Breast epithelium (tissue), 3 donors: ENCODE measurements at regions not wholly inside any gene's neighbourhood (a gene's known extent, or its start where the extent isn't known, plus 50 kb on each side); places are given as distances from the start of the nearest gene placed in this dataset.

Source experiments
- POLR2AphosphoS5 ChIP-seq, 3 donors: sonication (generic); formaldehyde crosslinking; IDR thresholded peaks; one replicate each; pipeline ENCODE4 v1.6.1; 2017; ENCODE audit warnings: antibody characterized with exemption in 3 of 3
- TF ChIP-seq, protein P1 (sequence below), 3 donors: fragments of 450-650 bp; IDR thresholded peaks; one replicate each; pipeline ENCODE4 v1.5.1; 2016 to 2017; ENCODE audit warnings: antibody characterized with exemption in 3 of 3, mild to moderate bottlenecking in 3 of 3, moderate library complexity in 3 of 3

DNA sequence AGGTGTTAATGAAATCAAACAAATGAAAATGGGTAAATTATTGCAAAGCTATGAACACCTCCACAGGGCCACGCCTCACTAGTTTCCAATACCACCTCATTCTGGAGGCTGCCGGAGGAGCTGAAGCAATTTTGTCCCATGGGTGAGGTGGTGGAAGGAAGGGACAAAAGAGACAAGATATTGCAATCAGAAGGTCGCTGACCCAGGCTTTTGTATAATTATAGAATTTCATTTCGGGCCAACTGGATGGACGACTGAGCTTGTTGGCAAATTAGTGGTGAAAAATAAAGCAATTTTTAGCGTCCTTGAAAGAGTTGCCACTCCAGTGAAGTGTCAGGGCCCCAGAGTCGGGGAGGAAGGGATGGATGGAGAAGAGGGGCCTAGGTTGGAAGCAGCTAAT lies 147.9 kb downstream of the CYLD start:
- TF ChIP-seq, protein P1, sequence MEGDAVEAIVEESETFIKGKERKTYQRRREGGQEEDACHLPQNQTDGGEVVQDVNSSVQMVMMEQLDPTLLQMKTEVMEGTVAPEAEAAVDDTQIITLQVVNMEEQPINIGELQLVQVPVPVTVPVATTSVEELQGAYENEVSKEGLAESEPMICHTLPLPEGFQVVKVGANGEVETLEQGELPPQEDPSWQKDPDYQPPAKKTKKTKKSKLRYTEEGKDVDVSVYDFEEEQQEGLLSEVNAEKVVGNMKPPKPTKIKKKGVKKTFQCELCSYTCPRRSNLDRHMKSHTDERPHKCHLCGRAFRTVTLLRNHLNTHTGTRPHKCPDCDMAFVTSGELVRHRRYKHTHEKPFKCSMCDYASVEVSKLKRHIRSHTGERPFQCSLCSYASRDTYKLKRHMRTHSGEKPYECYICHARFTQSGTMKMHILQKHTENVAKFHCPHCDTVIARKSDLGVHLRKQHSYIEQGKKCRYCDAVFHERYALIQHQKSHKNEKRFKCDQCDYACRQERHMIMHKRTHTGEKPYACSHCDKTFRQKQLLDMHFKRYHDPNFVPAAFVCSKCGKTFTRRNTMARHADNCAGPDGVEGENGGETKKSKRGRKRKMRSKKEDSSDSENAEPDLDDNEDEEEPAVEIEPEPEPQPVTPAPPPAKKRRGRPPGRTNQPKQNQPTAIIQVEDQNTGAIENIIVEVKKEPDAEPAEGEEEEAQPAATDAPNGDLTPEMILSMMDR (IDR thresholded peaks at IDR 0.05) = no peak
- no peak for TF ChIP-seq POLR2AphosphoS5 (IDR thresholded peaks at IDR 0.05)
